GM21717 (cell line): ENCODE measurements at regions not wholly inside any gene's neighbourhood (a gene's known extent, or its start where the extent isn't known, plus 50 kb on each side); places are given as distances from the start of the nearest gene placed in this dataset.

Source experiments
- ATAC-seq: cut with Tn5 transposase; IDR thresholded peaks from one replicate; pipeline ENCODE4 v1.9.1; 2021; ENCODE audit warnings: mild to moderate bottlenecking, moderate library complexity; ENCODE audit not compliant: unreplicated experiment

GRCh38 chr6:15995493-15995892, 133.4 kb upstream of the MYLIP start:
- ATAC-seq: no peak

- no peak for ATAC-seq
Measured at GRCh38 chr6:15994814-15995459, 133.9 kb upstream of the MYLIP start.

- no peak for ATAC-seq
Measured at GRCh38 chr6:15993716-15994228, 135.1 kb upstream of the MYLIP start.

- ATAC-seq: no peak
Measured at GRCh38 chr6:15990179-15990578, 138.7 kb upstream of the MYLIP start.

GRCh38 chr6:15989397-15989796, 139.5 kb upstream of the MYLIP start:
- ATAC-seq: peak; percentile 64

GRCh38 chr6:15987569-15987968, 141.3 kb upstream of the MYLIP start:
- no peak for ATAC-seq

- no peak for ATAC-seq
Measured at GRCh38 chr6:15986027-15986629, 142.8 kb upstream of the MYLIP start.

- no peak for ATAC-seq
Measured at GRCh38 chr6:15985379-15985959, 143.4 kb upstream of the MYLIP start.

- ATAC-seq: no peak
Measured at GRCh38 chr6:15981956-15982355, 146.9 kb upstream of the MYLIP start.

GRCh38 chr6:15980801-15981200, 148.1 kb upstream of the MYLIP start:
- no peak for ATAC-seq

- ATAC-seq: no peak
Measured at GRCh38 chr6:15978426-15978825, 150.5 kb upstream of the MYLIP start.

- no peak for ATAC-seq
Measured at GRCh38 chr6:15977050-15977449, 151.8 kb upstream of the MYLIP start.

GRCh38 chr6:15974817-15975216, 154.1 kb upstream of the MYLIP start:
- ATAC-seq: no peak

GRCh38 chr6:15970517-15970916, 158.4 kb upstream of the MYLIP start:
- no peak for ATAC-seq

- no peak for ATAC-seq
Measured at GRCh38 chr6:15969236-15969778, 159.6 kb upstream of the MYLIP start.

- no peak for ATAC-seq
Measured at GRCh38 chr6:15968519-15968918, 160.4 kb upstream of the MYLIP start.

- no peak for ATAC-seq
Measured at GRCh38 chr6:15966000-15966520, 162.8 kb upstream of the MYLIP start.

- ATAC-seq: no peak
Measured at GRCh38 chr6:15962449-15962764, 166.5 kb upstream of the MYLIP start.

GRCh38 chr6:15961635-15962448, 167.0 kb upstream of the MYLIP start:
- no peak for ATAC-seq

GRCh38 chr6:15960740-15961634, 167.9 kb upstream of the MYLIP start:
- no peak for ATAC-seq
